ENCODE measurements at regions not wholly inside any gene's neighbourhood (a gene's known extent, or its start where the extent isn't known, plus 50 kb on each side); places are given as distances from the start of the nearest gene placed in this dataset.
"Not testable (repeated sequence)": the region's sequence is repeated elsewhere in the genome, so short reads cannot be mapped to it uniquely, and the experiment has no call there.

- DNase-seq = no peak
These were observed 434.0 kb upstream of the RUNX1 start for GRCh38 chr21:35482933-35483662.

GRCh38 chr21:35482096-35482495 is 433.0 kb upstream of the RUNX1 start:
- DNase-seq = no peak

- no peak for DNase-seq
These were observed 431.9 kb upstream of the RUNX1 start for GRCh38 chr21:35481005-35481404.

- DNase-seq = no peak
These were observed 430.4 kb upstream of the RUNX1 start for GRCh38 chr21:35479529-35479928.

GRCh38 chr21:35479065-35479448 is 430.0 kb upstream of the RUNX1 start:
- DNase-seq = no peak

GRCh38 chr21:35478161-35479064 is 429.3 kb upstream of the RUNX1 start:
- DNase-seq = peak; percentile 1 to 28

GRCh38 chr21:35477622-35478021 is 428.5 kb upstream of the RUNX1 start:
- no peak for DNase-seq

- no peak for DNase-seq
These were observed 427.7 kb upstream of the RUNX1 start for GRCh38 chr21:35476621-35477395.

- DNase-seq = peak; percentile 90 to 92
These were observed 426.7 kb upstream of the RUNX1 start for GRCh38 chr21:35475762-35476161.

- peak; percentile 14 to 48 for DNase-seq
These were observed 425.9 kb upstream of the RUNX1 start for GRCh38 chr21:35475009-35475408.

- peak in 1 of 2 experiments; percentile 3 for DNase-seq
These were observed 424.4 kb upstream of the RUNX1 start for GRCh38 chr21:35473496-35473895.

- no peak for DNase-seq
These were observed 421.4 kb upstream of the RUNX1 start for GRCh38 chr21:35470522-35470921.

GRCh38 chr21:35469498-35469897 is 420.4 kb upstream of the RUNX1 start:
- no peak for DNase-seq

- no peak for DNase-seq
These were observed 419.9 kb upstream of the RUNX1 start for GRCh38 chr21:35468991-35469390.

GRCh38 chr21:35467566-35467965 is 418.5 kb upstream of the RUNX1 start:
- no peak for DNase-seq

GRCh38 chr21:35466681-35467080 is 417.6 kb upstream of the RUNX1 start:
- DNase-seq = not testable (repeated sequence)

- no peak for DNase-seq
These were observed 416.6 kb upstream of the RUNX1 start for GRCh38 chr21:35465741-35466140.

- no peak for DNase-seq
These were observed 412.6 kb upstream of the RUNX1 start for GRCh38 chr21:35461700-35462099.

- no peak for DNase-seq
These were observed 411.3 kb upstream of the RUNX1 start for GRCh38 chr21:35460441-35460840.

- DNase-seq = no peak
These were observed 409.3 kb upstream of the RUNX1 start for GRCh38 chr21:35458405-35458804.

GRCh38 chr21:35457097-35457804 is 408.1 kb upstream of the RUNX1 start:
- DNase-seq = no peak

- DNase-seq = no peak
These were observed 402.2 kb upstream of the RUNX1 start for GRCh38 chr21:35451276-35451675.

- DNase-seq = no peak
These were observed 401.7 kb upstream of the RUNX1 start for GRCh38 chr21:35450830-35451229.

Measured in Kasumi-1 (cell line).